DMS 273 (cell line): ENCODE measurements at regions not wholly inside any gene's neighbourhood (a gene's known extent, or its start where the extent isn't known, plus 50 kb on each side); places are given as distances from the start of the nearest gene placed in this dataset.

ENCODE experiments used
- DNase-seq: peaks from one replicate; lab custom pipeline; 2025; ENCODE audit not compliant: unreplicated experiment; lab: John Stamatoyannopoulos, UW

GRCh38 chr3:99376926-99377325, 261.5 kb upstream of the COL8A1 start:
- no peak for DNase-seq

GRCh38 chr3:99373846-99374210, 264.6 kb upstream of the COL8A1 start:
- no peak for DNase-seq

- DNase-seq = no peak
Measured at GRCh38 chr3:99373088-99373845, 265.1 kb upstream of the COL8A1 start.

- DNase-seq = peak; percentile 12
Measured at GRCh38 chr3:99366663-99367429, 271.5 kb upstream of the COL8A1 start.

- DNase-seq = no peak
Measured at GRCh38 chr3:99365979-99366378, 272.4 kb upstream of the COL8A1 start.

- DNase-seq = no peak
Measured at GRCh38 chr3:99365396-99365795, 273.0 kb upstream of the COL8A1 start.

- DNase-seq = no peak
Measured at GRCh38 chr3:99357131-99357530, 281.3 kb upstream of the COL8A1 start.

GRCh38 chr3:99356696-99357095, 281.7 kb upstream of the COL8A1 start:
- DNase-seq = no peak

- DNase-seq = no peak
Measured at GRCh38 chr3:99355465-99355864, 282.9 kb upstream of the COL8A1 start.

GRCh38 chr3:99352811-99353210, 285.6 kb upstream of the COL8A1 start:
- no peak for DNase-seq

GRCh38 chr3:99351122-99351521, 287.3 kb upstream of the COL8A1 start:
- no peak for DNase-seq

- DNase-seq = no peak
Measured at GRCh38 chr3:99348451-99348850, 289.9 kb upstream of the COL8A1 start.

- no peak for DNase-seq
Measured at GRCh38 chr3:99344216-99344615, 294.2 kb upstream of the COL8A1 start.

GRCh38 chr3:99342383-99342782, 296.0 kb upstream of the COL8A1 start:
- DNase-seq = no peak

- no peak for DNase-seq
Measured at GRCh38 chr3:99339222-99339621, 299.2 kb upstream of the COL8A1 start.

- DNase-seq = no peak
Measured at GRCh38 chr3:99332718-99333117, 305.7 kb upstream of the COL8A1 start.

- DNase-seq = no peak
Measured at GRCh38 chr3:99332276-99332675, 306.1 kb upstream of the COL8A1 start.

- no peak for DNase-seq
Measured at GRCh38 chr3:99330924-99331532, 307.4 kb upstream of the COL8A1 start.

GRCh38 chr3:99330281-99330680, 308.1 kb upstream of the COL8A1 start:
- no peak for DNase-seq

- DNase-seq = no peak
Measured at GRCh38 chr3:99325402-99325801, 313.0 kb upstream of the COL8A1 start.

GRCh38 chr3:99324636-99325203, 313.7 kb upstream of the COL8A1 start:
- DNase-seq = no peak

GRCh38 chr3:99323940-99324339, 314.5 kb upstream of the COL8A1 start:
- DNase-seq = no peak
